ENCODE measurements at regions not wholly inside any gene's neighbourhood (a gene's known extent, or its start where the extent isn't known, plus 50 kb on each side); places are given as distances from the start of the nearest gene placed in this dataset.

GRCh38 chr4:187317799-187318198 is 594.1 kb upstream of the FAT1 start:
- Histone ChIP-seq H2BK120ac (replicated peaks; ENCODE audit: low read depth, low read length) (no peak overlapping the region), H2BK20ac (ENCODE audit: low read length) (no peak overlapping the region), H2BK15ac (ENCODE audit: low read length) (no peak overlapping the region), H2AK5ac (ENCODE audit: low read depth, low read length) (no peak overlapping the region), H3K9me3 (ENCODE audit: insufficient read depth in 2 of 2, low read depth in 1 of 2, low read length in 1 of 2) (no peaks in the 10 kb centered on the region), H3K4me1 (replicated peaks in 1 of 4; ENCODE audit: control insufficient read depth in 3 of 4, insufficient read depth in 4 of 4, low read length in 3 of 4) (no peaks in the 10 kb centered on the region), H2BK12ac (ENCODE audit: low read depth, low read length) (no peak overlapping the region), H2BK5ac (ENCODE audit: low read depth, low read length) (no peak overlapping the region), H4K20me1 (replicated peaks in 1 of 2; ENCODE audit: control insufficient read depth in 1 of 2, insufficient read depth in 2 of 2, low read length in 2 of 2) (no peaks in the 10 kb centered on the region), H2AFZ (ENCODE audit: low read length) (no peak overlapping the region), H3K4ac (replicated peaks; ENCODE audit: insufficient read length, low read depth, low read length) (no peak overlapping the region), H3K79me1 (ENCODE audit: low read depth, low read length) (no peaks in the 10 kb centered on the region), H3K14ac (ENCODE audit: insufficient read length) (no peak overlapping the region), H3K23ac (ENCODE audit: insufficient read length) (no peak overlapping the region), H3K4me2 (ENCODE audit: insufficient read depth in 1 of 2, low read depth in 2 of 2, low read length in 2 of 2) (no peak overlapping the region), H3K18ac (ENCODE audit: extremely low read depth, low read length) (no peak overlapping the region), H3K4me3 (ENCODE audit: extremely low read depth in 1 of 4, insufficient read depth in 2 of 4, low read depth in 3 of 4, low read length in 4 of 4) (no peak overlapping the region), H4K8ac (ENCODE audit: extremely low read depth, insufficient read depth, low read length) (no peak overlapping the region), H3K36me3 (ENCODE audit: control insufficient read depth in 2 of 4, insufficient read depth in 4 of 4, low read length in 3 of 4) (no peaks in the 10 kb centered on the region), H3K23me2 (ENCODE audit: low read depth, low read length) (no peaks in the 10 kb centered on the region), H3K27me3 (replicated peaks in 1 of 4; ENCODE audit: control insufficient read depth in 3 of 4, extremely low read depth in 1 of 4, insufficient read depth in 3 of 4, low read length in 3 of 4) (no peaks in the 10 kb centered on the region), H3K56ac (replicated peaks; ENCODE audit: insufficient read length, low read depth, low read length) (no peak overlapping the region), H3K79me2 (ENCODE audit: control insufficient read depth in 1 of 2, insufficient read depth in 2 of 2, low read length in 2 of 2) (no peaks in the 10 kb centered on the region), H4K5ac (ENCODE audit: insufficient read length, low read depth, low read length) (no peak overlapping the region), H3K9ac (replicated peaks in 1 of 4; ENCODE audit: extremely low read depth in 1 of 4, low read depth in 3 of 4, low read length in 3 of 4) (no peak overlapping the region), H4K91ac (replicated peaks; ENCODE audit: insufficient read length, low read length) (no peak overlapping the region), H3K27ac (ENCODE audit: low read depth, low read length) (no peak overlapping the region)
- no peak for DNase-seq (ENCODE audit: low read depth in 1 of 2, low spot score in 2 of 2)
- ChIA-PET CTCF (ENCODE audit: partially characterized antibody) (no interaction called here), POLR2A (ENCODE audit: partially characterized antibody) (no interaction called here)
- WGBS, 2 experiments (ENCODE audit: extremely low coverage in 1 of 2, insufficient coverage in 1 of 2, insufficient read length in 1 of 2, insufficient replicate concordance in 2 of 2, low coverage in 1 of 2, low lambda C conversion rate in 2 of 2, missing lambda C conversion rate in 1 of 2), result 91% methylated on average over 6 of the region's 6 CpGs; no CpG with 5 or more reads in 1 of the 2 experiments
- FAIRE-seq, result no peak
- no peak for TF ChIP-seq ATF2 (IDR thresholded peaks at IDR 0.05; ENCODE audit: low read length)
- TF ChIP-seq FOSL1 (IDR thresholded peaks at IDR 0.05; ENCODE audit: insufficient read depth, low read depth, low read length), result no peak
- no peak for TF ChIP-seq SUZ12 (IDR thresholded peaks at IDR 0.05; ENCODE audit: low read length)
- no peak for TF ChIP-seq TAF7 (optimal IDR thresholded peaks at IDR 0.05; ENCODE audit: borderline replicate concordance, low read depth, low read length)
- TF ChIP-seq HDAC2 (IDR thresholded peaks at IDR 0.05; ENCODE audit: borderline replicate concordance in 1 of 2, low read depth in 2 of 2, low read length in 2 of 2), result no peak
- TF ChIP-seq MAX (IDR thresholded peaks at IDR 0.05), result no peak
- no peak for TF ChIP-seq POU5F1 (IDR thresholded peaks at IDR 0.05; ENCODE audit: low read depth, low read length)

Data from H1 (cell line).